ENCODE measurements at regions not wholly inside any gene's neighbourhood (a gene's known extent, or its start where the extent isn't known, plus 50 kb on each side); places are given as distances from the start of the nearest gene placed in this dataset.

DNA sequence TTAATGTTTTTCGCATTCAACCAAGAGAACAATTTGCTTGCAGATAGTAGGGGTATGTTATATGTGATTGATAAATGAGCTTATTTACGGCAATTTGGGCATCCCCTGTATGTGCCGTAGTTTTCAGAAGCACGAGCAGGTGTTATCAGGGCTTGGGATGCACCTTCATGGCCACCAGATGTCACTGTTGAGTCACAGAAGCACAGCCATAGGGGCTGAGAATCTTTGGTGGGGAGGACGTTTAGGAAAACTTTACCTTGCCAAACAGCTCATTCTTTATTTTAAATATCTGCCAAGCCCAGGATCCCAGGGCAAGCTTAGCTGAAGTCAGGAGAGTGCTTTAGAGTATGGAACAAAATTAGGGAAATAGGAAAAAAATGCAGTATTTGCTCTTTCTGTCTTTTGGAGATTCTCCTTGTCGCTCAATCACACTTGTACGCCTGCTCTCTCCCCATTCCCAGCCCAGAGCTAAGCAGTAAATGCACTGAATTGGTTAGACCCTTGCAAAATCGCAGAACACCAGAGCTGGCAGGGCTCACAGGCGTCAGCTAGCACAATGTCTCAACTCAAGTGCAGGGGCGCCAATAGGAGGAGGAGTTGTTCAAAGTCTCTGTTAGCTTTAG, 93.6 kb upstream of the MPHOSPH6 start:
- Histone ChIP-seq H3K79me1 (ENCODE audit: low read depth, low read length) (no peaks in the 10 kb centered on the region), H4K20me1 (replicated peaks in 1 of 2; ENCODE audit: control insufficient read depth in 1 of 2, insufficient read depth in 2 of 2, low read length in 2 of 2) (no peaks in the 10 kb centered on the region), H3K4me1 (replicated peaks in 1 of 4; ENCODE audit: control insufficient read depth in 3 of 4, insufficient read depth in 4 of 4, low read length in 3 of 4) (no peaks in the 10 kb centered on the region), H4K8ac (ENCODE audit: extremely low read depth, insufficient read depth, low read length) (no peak overlapping the region), H3K27ac (ENCODE audit: low read depth, low read length) (no peak overlapping the region), H3K56ac (replicated peaks; ENCODE audit: insufficient read length, low read depth, low read length) (no peak overlapping the region), H3K4ac (replicated peaks; ENCODE audit: insufficient read length, low read depth, low read length) (no peak overlapping the region), H3K23me2 (ENCODE audit: low read depth, low read length) (no peaks in the 10 kb centered on the region; the same call in 1 of the 2 replicates), H2BK20ac (ENCODE audit: low read length) (no peak overlapping the region), H4K91ac (replicated peaks; ENCODE audit: insufficient read length, low read length) (no peak overlapping the region), H2BK120ac (replicated peaks; ENCODE audit: low read depth, low read length) (no peak overlapping the region), H2AFZ (ENCODE audit: low read length) (no peak overlapping the region), H2BK15ac (ENCODE audit: low read length) (no peak overlapping the region), H3K36me3 (ENCODE audit: control insufficient read depth in 2 of 4, insufficient read depth in 4 of 4, low read length in 3 of 4) (no peaks in the 10 kb centered on the region), H3K23ac (ENCODE audit: insufficient read length) (no peak overlapping the region), H4K5ac (ENCODE audit: insufficient read length, low read depth, low read length) (no peak overlapping the region), H3K14ac (ENCODE audit: insufficient read length) (no peak overlapping the region), H3K4me2 (ENCODE audit: insufficient read depth in 1 of 2, low read depth in 2 of 2, low read length in 2 of 2) (no peak overlapping the region), H2AK5ac (ENCODE audit: low read depth, low read length) (no peak overlapping the region), H3K9me3 (ENCODE audit: insufficient read depth in 2 of 2, low read depth in 1 of 2, low read length in 1 of 2) (no peaks in the 10 kb centered on the region), H3K9ac (replicated peaks in 1 of 4; ENCODE audit: extremely low read depth in 1 of 4, low read depth in 3 of 4, low read length in 3 of 4) (no peak overlapping the region), H3K27me3 (replicated peaks in 1 of 4; ENCODE audit: control insufficient read depth in 3 of 4, extremely low read depth in 1 of 4, insufficient read depth in 3 of 4, low read length in 3 of 4) (no peaks in the 10 kb centered on the region), H2BK5ac (ENCODE audit: low read depth, low read length) (no peak overlapping the region), H2BK12ac (ENCODE audit: low read depth, low read length) (no peak overlapping the region), H3K4me3 (ENCODE audit: extremely low read depth in 1 of 4, insufficient read depth in 2 of 4, low read depth in 3 of 4, low read length in 4 of 4) (no peak overlapping the region), H3K18ac (ENCODE audit: extremely low read depth, low read length) (no peak overlapping the region), H3K79me2 (ENCODE audit: control insufficient read depth in 1 of 2, insufficient read depth in 2 of 2, low read length in 2 of 2) (no peaks in the 10 kb centered on the region)
- WGBS, 2 experiments (ENCODE audit: extremely low coverage in 1 of 2, insufficient coverage in 1 of 2, insufficient read length in 1 of 2, insufficient replicate concordance in 2 of 2, low coverage in 1 of 2, low lambda C conversion rate in 2 of 2, missing lambda C conversion rate in 1 of 2) = 63% methylated on average over 10 of the region's 10 CpGs; no CpG with 5 or more reads in 1 of the 2 experiments
- ChIA-PET POLR2A (ENCODE audit: partially characterized antibody) (interaction anchor here (0.5 to 0.6 kb wide), 3 partner anchors 82 to 614 kb away, joined by 3 to 5 read pairs (median 3); no protein-coding TSS in a partner anchor), CTCF (ENCODE audit: partially characterized antibody) (interaction anchor here (0.5 to 7.5 kb wide), 104 partner anchors 9 to 1547 kb away, joined by 3 to 140 read pairs (median 4); partner anchors contain the start of gene CDH13)
- DNase-seq (ENCODE audit: low read depth in 1 of 2, low spot score in 2 of 2) (peak in 1 of 2 experiments; percentile 68), FAIRE-seq (peak; percentile 93)
- TF ChIP-seq YY1 (IDR thresholded peaks at IDR 0.05; ENCODE audit: low read depth, low read length) (peak; percentile 19; the same call in 1 of the 2 replicates), HDAC6 (IDR thresholded peaks at IDR 0.05; ENCODE audit: low read depth, low read length) (no peak), RAD21 (IDR thresholded peaks at IDR 0.05 in 1 of 2, conservative IDR thresholded peaks at IDR 0.05 in 1 of 2; ENCODE audit: low read depth in 2 of 2, low read length in 2 of 2) (peak; percentile 96 to 97), TEAD4 (IDR thresholded peaks at IDR 0.05; ENCODE audit: low read depth, low read length) (no peak)
- TF ChIP-seq, protein P1, sequence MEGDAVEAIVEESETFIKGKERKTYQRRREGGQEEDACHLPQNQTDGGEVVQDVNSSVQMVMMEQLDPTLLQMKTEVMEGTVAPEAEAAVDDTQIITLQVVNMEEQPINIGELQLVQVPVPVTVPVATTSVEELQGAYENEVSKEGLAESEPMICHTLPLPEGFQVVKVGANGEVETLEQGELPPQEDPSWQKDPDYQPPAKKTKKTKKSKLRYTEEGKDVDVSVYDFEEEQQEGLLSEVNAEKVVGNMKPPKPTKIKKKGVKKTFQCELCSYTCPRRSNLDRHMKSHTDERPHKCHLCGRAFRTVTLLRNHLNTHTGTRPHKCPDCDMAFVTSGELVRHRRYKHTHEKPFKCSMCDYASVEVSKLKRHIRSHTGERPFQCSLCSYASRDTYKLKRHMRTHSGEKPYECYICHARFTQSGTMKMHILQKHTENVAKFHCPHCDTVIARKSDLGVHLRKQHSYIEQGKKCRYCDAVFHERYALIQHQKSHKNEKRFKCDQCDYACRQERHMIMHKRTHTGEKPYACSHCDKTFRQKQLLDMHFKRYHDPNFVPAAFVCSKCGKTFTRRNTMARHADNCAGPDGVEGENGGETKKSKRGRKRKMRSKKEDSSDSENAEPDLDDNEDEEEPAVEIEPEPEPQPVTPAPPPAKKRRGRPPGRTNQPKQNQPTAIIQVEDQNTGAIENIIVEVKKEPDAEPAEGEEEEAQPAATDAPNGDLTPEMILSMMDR (IDR thresholded peaks at IDR 0.05; ENCODE audit: control extremely low read depth in 1 of 3, insufficient read depth in 1 of 3, low read depth in 1 of 3, low read length in 3 of 3) = peak; percentile 81 to 93 (median 87)

All from H1 (cell line).